ENCODE measurements at regions not wholly inside any gene's neighbourhood (a gene's known extent, or its start where the extent isn't known, plus 50 kb on each side); places are given as distances from the start of the nearest gene placed in this dataset.

GRCh38 chr1:88239205-88239604 is 444.9 kb upstream of the PKN2 start:
- no peak for ATAC-seq
- peaks cover 5% of the 10 kb centered on the region for H3K9me3 Mint-ChIP-seq
- H3K4me3 Mint-ChIP-seq = no peak overlapping the region
- H3K4me1 Mint-ChIP-seq = no peaks in the 10 kb centered on the region
- H3K27me3 Mint-ChIP-seq = no peaks in the 10 kb centered on the region
- H3K36me3 Mint-ChIP-seq = no peaks in the 10 kb centered on the region
- no peak overlapping the region for H3K27ac Mint-ChIP-seq

- Mint-ChIP-seq H3K9me3 (peaks cover 3% of the 10 kb centered on the region), H3K27ac (no peak overlapping the region), H3K27me3 (no peaks in the 10 kb centered on the region), H3K36me3 (no peaks in the 10 kb centered on the region), H3K4me3 (no peak overlapping the region), H3K4me1 (no peaks in the 10 kb centered on the region)
- no peak for ATAC-seq
Observed at GRCh38 chr1:88247666-88248065, 436.4 kb upstream of the PKN2 start.

- Mint-ChIP-seq H3K9me3 (no peaks in the 10 kb centered on the region), H3K4me1 (no peaks in the 10 kb centered on the region), H3K27ac (no peak overlapping the region), H3K27me3 (no peaks in the 10 kb centered on the region), H3K4me3 (no peak overlapping the region), H3K36me3 (no peaks in the 10 kb centered on the region)
- ATAC-seq = no peak
Observed at GRCh38 chr1:88250915-88251314, 433.2 kb upstream of the PKN2 start.

- H3K4me3 Mint-ChIP-seq = no peak overlapping the region
- no peaks in the 10 kb centered on the region for H3K36me3 Mint-ChIP-seq
- H3K27ac Mint-ChIP-seq = no peak overlapping the region
- no peak for ATAC-seq
- H3K27me3 Mint-ChIP-seq = no peaks in the 10 kb centered on the region
- no peaks in the 10 kb centered on the region for H3K9me3 Mint-ChIP-seq
- no peaks in the 10 kb centered on the region for H3K4me1 Mint-ChIP-seq
Observed at GRCh38 chr1:88252745-88253144, 431.3 kb upstream of the PKN2 start.

GRCh38 chr1:88265606-88266005 is 418.5 kb upstream of the PKN2 start:
- no peak overlapping the region for H3K4me3 Mint-ChIP-seq
- H3K27ac Mint-ChIP-seq = no peak overlapping the region
- H3K36me3 Mint-ChIP-seq = no peaks in the 10 kb centered on the region
- H3K9me3 Mint-ChIP-seq = no peaks in the 10 kb centered on the region
- no peaks in the 10 kb centered on the region for H3K27me3 Mint-ChIP-seq
- ATAC-seq = no peak
- no peaks in the 10 kb centered on the region for H3K4me1 Mint-ChIP-seq

- H3K36me3 Mint-ChIP-seq = no peaks in the 10 kb centered on the region
- ATAC-seq = no peak
- no peaks in the 10 kb centered on the region for H3K27me3 Mint-ChIP-seq
- H3K4me3 Mint-ChIP-seq = no peak overlapping the region
- H3K27ac Mint-ChIP-seq = no peak overlapping the region
- no peaks in the 10 kb centered on the region for H3K4me1 Mint-ChIP-seq
- H3K9me3 Mint-ChIP-seq = no peaks in the 10 kb centered on the region
Observed at GRCh38 chr1:88266051-88266450, 418.0 kb upstream of the PKN2 start.

GRCh38 chr1:88272216-88272615 is 411.9 kb upstream of the PKN2 start:
- H3K27me3 Mint-ChIP-seq = no peaks in the 10 kb centered on the region
- H3K4me3 Mint-ChIP-seq = no peak overlapping the region
- no peak for ATAC-seq
- no peak overlapping the region for H3K27ac Mint-ChIP-seq
- H3K4me1 Mint-ChIP-seq = no peaks in the 10 kb centered on the region
- H3K36me3 Mint-ChIP-seq = no peaks in the 10 kb centered on the region
- H3K9me3 Mint-ChIP-seq = no peaks in the 10 kb centered on the region

GRCh38 chr1:88274431-88274830 is 409.6 kb upstream of the PKN2 start:
- no peak for ATAC-seq
- no peaks in the 10 kb centered on the region for H3K27me3 Mint-ChIP-seq
- H3K4me1 Mint-ChIP-seq = no peaks in the 10 kb centered on the region
- no peak overlapping the region for H3K27ac Mint-ChIP-seq
- H3K36me3 Mint-ChIP-seq = no peaks in the 10 kb centered on the region
- no peak overlapping the region for H3K4me3 Mint-ChIP-seq
- peaks cover 5% of the 10 kb centered on the region for H3K9me3 Mint-ChIP-seq

GRCh38 chr1:88275259-88275862 is 408.7 kb upstream of the PKN2 start:
- ATAC-seq = no peak
- Mint-ChIP-seq H3K9me3 (peaks cover 9% of the 10 kb centered on the region), H3K4me1 (no peaks in the 10 kb centered on the region), H3K27me3 (no peaks in the 10 kb centered on the region), H3K27ac (no peak overlapping the region), H3K4me3 (no peak overlapping the region), H3K36me3 (no peaks in the 10 kb centered on the region)

- H3K27me3 Mint-ChIP-seq = no peaks in the 10 kb centered on the region
- ATAC-seq = no peak
- no peak overlapping the region for H3K27ac Mint-ChIP-seq
- no peaks in the 10 kb centered on the region for H3K36me3 Mint-ChIP-seq
- peaks cover 9% of the 10 kb centered on the region for H3K9me3 Mint-ChIP-seq
- no peak overlapping the region for H3K4me3 Mint-ChIP-seq
- H3K4me1 Mint-ChIP-seq = no peaks in the 10 kb centered on the region
Observed at GRCh38 chr1:88276163-88276562, 407.9 kb upstream of the PKN2 start.

- Mint-ChIP-seq H3K27me3 (peaks cover 9% of the 10 kb centered on the region), H3K9me3 (peaks cover 5% of the 10 kb centered on the region), H3K4me3 (no peak overlapping the region), H3K4me1 (no peaks in the 10 kb centered on the region), H3K27ac (no peak overlapping the region), H3K36me3 (no peaks in the 10 kb centered on the region)
- ATAC-seq = no peak
Observed at GRCh38 chr1:88284066-88284465, 400.0 kb upstream of the PKN2 start.

GRCh38 chr1:88284666-88285366 is 399.3 kb upstream of the PKN2 start:
- Mint-ChIP-seq H3K27me3 (peaks cover 9% of the 10 kb centered on the region), H3K4me1 (no peaks in the 10 kb centered on the region), H3K9me3 (peaks cover 1% of the 10 kb centered on the region), H3K4me3 (no peak overlapping the region), H3K27ac (no peak overlapping the region), H3K36me3 (no peaks in the 10 kb centered on the region)
- no peak for ATAC-seq

GRCh38 chr1:88286716-88287115 is 397.4 kb upstream of the PKN2 start:
- H3K4me3 Mint-ChIP-seq = no peak overlapping the region
- H3K27ac Mint-ChIP-seq = no peak overlapping the region
- H3K36me3 Mint-ChIP-seq = no peaks in the 10 kb centered on the region
- ATAC-seq = no peak
- peaks cover 9% of the 10 kb centered on the region for H3K27me3 Mint-ChIP-seq
- H3K4me1 Mint-ChIP-seq = no peaks in the 10 kb centered on the region
- H3K9me3 Mint-ChIP-seq = no peaks in the 10 kb centered on the region

GRCh38 chr1:88288571-88288970 is 395.5 kb upstream of the PKN2 start:
- Mint-ChIP-seq H3K36me3 (no peaks in the 10 kb centered on the region), H3K4me3 (no peak overlapping the region), H3K27me3 (no peaks in the 10 kb centered on the region), H3K27ac (no peak overlapping the region), H3K9me3 (no peaks in the 10 kb centered on the region), H3K4me1 (no peaks in the 10 kb centered on the region)
- ATAC-seq = no peak

- Mint-ChIP-seq H3K9me3 (no peaks in the 10 kb centered on the region), H3K36me3 (no peaks in the 10 kb centered on the region), H3K4me3 (no peak overlapping the region), H3K27me3 (no peaks in the 10 kb centered on the region), H3K4me1 (no peaks in the 10 kb centered on the region), H3K27ac (no peak overlapping the region)
- no peak for ATAC-seq
Observed at GRCh38 chr1:88289401-88290102, 394.5 kb upstream of the PKN2 start.
